ENCODE measurements at regions not wholly inside any gene's neighbourhood (a gene's known extent, or its start where the extent isn't known, plus 50 kb on each side); places are given as distances from the start of the nearest gene placed in this dataset.

DNA sequence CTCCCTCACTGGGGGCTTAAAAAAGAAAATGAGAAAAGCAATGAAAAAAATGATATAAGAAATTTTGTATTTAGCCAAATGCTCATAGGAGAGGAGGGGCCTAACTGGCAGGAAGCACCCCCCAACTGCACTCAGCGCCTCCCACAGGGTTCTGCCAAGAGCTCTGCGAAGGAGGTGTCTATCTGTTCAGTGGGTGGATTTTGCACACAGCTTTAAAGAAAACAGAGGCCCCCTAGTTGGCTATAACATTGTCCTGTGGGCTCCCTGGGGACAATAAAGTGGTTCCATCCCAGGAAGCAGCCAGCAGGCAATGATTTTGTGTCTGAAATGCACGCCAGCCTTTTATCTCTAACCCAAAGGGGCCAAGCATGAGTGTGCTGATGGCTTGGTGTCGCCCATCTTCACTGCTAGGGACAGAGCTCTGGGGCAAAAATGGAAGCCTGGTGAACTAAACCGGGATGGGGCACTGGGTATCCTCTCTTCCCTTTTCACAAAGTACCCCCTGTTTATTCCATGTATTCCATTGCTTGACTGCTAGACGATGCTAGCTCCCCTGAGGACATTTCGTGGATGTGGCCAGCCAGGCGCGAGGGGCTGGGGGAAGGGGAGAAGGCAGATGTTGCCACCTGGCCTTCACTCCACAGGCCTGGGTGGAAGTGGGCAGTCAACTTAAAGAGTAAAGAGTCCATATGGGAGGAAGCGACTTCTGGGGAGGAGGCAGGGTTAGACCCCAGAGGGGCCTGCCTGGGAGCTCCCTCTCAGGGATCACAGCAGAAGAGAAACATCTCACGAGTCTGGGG is 205.7 kb downstream of the CYP26B1 start:
- H3K9me3 ChIP-seq, result no peaks in the 10 kb centered on the region
- no peaks in the 10 kb centered on the region for H3K4me1 ChIP-seq (ENCODE audit: low read depth)
- no peak overlapping the region for H3K4me3 ChIP-seq
- TF ChIP-seq, protein P1, sequence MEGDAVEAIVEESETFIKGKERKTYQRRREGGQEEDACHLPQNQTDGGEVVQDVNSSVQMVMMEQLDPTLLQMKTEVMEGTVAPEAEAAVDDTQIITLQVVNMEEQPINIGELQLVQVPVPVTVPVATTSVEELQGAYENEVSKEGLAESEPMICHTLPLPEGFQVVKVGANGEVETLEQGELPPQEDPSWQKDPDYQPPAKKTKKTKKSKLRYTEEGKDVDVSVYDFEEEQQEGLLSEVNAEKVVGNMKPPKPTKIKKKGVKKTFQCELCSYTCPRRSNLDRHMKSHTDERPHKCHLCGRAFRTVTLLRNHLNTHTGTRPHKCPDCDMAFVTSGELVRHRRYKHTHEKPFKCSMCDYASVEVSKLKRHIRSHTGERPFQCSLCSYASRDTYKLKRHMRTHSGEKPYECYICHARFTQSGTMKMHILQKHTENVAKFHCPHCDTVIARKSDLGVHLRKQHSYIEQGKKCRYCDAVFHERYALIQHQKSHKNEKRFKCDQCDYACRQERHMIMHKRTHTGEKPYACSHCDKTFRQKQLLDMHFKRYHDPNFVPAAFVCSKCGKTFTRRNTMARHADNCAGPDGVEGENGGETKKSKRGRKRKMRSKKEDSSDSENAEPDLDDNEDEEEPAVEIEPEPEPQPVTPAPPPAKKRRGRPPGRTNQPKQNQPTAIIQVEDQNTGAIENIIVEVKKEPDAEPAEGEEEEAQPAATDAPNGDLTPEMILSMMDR (IDR thresholded peaks at IDR 0.05), result no peak
- no peak for DNase-seq
- intact Hi-C loops (cut with DNase I, micrococcal nuclease), result no loop called here
- no peak for ATAC-seq
- H3K36me3 ChIP-seq (ENCODE audit: low read depth), result no peaks in the 10 kb centered on the region

DNA sequence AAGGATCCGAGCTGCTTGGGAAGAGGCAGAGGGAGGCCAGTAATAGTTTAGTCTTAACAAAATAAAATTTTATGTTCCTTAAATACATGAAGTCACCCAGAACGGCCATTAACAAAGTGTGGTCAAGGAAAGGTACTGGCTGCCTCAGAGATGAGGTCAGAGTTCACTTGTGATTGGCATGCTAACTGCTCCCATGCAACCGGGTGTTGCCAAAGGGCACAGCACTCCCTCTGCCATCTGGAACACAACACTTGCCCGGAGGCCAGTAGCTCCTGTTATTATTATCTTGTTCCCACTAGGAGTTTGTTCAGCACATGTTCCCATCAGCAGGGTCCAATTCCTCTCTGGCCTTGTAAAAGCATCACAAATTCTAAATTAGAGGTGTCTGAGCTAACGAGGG is 207.0 kb downstream of the CYP26B1 start:
- intact Hi-C loops (cut with DNase I, micrococcal nuclease), result no loop called here
- TF ChIP-seq, protein P1 (IDR thresholded peaks at IDR 0.05), result no peak
- peak in 1 of 3 donors; percentile 36 for DNase-seq
- no peaks in the 10 kb centered on the region for H3K4me1 ChIP-seq (ENCODE audit: low read depth)
- no peaks in the 10 kb centered on the region for H3K9me3 ChIP-seq
- no peak overlapping the region for H3K4me3 ChIP-seq
- H3K36me3 ChIP-seq (ENCODE audit: low read depth), result no peaks in the 10 kb centered on the region
- ATAC-seq, result peak; percentile 88

DNA sequence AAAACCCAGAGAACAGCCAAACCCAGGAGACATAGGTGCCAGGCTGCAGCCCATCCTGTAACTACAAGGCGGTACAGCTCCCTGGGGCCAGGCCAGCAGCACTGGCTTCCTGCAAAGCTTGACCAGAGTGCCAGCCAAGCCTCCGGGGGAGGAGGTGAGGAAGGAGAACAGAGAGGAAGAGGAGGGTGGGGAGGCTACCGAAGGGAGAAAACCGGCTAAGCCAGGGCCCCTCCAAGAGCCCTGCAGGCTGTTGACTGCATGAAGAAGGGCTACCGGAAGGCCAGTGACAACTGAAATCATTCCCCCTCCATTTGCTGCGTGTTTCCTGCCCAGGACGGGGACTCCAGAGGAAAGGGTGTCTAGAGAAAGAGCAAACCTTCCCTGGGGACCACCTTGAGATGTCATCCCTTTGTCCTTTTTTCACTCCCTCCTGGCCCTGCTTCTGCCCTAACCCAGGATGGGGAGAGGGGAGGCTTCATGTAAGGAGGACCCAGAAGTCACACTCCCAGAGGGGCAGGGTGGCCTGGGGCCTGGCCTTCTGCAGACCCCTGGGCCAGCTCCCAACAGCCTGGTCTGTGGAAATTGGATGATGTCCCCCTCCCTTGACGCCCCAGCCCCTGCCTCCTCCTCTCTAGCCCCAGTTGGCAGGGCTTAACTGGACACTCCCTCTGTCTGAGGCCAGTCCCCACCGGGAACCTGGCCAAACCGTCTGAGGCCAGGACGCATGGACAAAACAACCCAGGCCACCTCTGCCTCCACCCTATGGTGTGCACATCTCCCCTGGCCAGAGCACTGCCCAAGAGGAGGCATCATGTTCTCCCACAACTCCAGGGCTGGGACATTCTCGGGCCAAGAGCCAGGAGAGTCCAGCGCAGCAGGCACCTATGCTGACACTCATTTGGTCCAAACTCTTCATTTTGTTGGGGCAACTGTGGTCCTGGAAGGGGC is 207.8 kb downstream of the CYP26B1 start:
- intact Hi-C loops (cut with DNase I, micrococcal nuclease), result no loop called here
- TF ChIP-seq, protein P1 (IDR thresholded peaks at IDR 0.05), result no peak
- DNase-seq (no peak), ATAC-seq (no peak)
- no peaks in the 10 kb centered on the region for H3K4me1 ChIP-seq (ENCODE audit: low read depth)
- H3K4me3 ChIP-seq, result no peak overlapping the region
- H3K36me3 ChIP-seq (ENCODE audit: low read depth), result no peaks in the 10 kb centered on the region
- no peaks in the 10 kb centered on the region for H3K9me3 ChIP-seq

DNA sequence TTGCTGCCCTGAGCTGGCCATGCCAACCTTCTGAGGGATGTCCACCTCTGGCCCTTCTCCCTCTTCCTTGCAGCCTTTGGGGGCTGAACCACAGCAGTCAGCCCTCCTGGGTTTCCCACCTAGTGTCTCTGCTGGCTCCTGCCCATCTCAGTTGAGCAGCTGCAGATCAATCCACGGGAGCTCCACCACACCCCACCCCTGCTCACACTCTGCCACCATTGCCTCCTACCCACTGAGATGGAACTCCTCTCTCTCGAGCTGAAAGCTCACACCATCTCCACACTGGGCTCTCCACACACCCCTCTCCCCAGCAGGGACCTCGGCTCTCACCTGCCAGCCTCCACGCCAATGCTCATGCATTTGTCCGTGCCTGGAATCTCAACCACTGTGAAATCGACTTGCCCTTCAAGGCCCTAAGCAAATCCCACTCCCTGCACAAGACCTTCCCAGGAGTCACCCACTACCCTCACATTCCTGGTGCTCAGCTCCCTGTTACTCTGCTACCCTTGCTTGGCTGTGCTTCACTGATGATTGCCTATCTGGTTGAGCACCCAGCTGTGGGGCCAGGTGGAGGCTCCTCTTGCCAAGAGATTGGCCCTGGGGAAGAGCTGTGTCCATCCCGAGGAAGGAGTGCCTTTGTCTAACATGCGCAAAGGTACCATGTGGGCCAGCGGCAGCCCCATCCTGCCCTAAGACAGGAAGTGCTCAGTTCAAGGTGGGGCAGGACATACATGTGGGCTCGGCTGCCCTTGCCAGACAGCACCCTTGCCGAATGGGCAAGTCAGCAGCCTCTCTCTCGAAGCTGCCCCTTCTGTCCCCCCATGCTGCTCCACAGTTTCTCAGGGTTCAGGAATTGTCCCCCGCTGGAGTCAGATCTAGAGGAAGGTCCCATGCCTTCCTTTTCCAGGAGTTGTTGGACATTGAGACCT is 208.7 kb downstream of the CYP26B1 start:
- TF ChIP-seq, protein P1 (IDR thresholded peaks at IDR 0.05), result no peak
- intact Hi-C loops (cut with DNase I, micrococcal nuclease), result no loop called here
- ATAC-seq (no peak), DNase-seq (no peak)
- no peak overlapping the region for H3K4me3 ChIP-seq
- H3K9me3 ChIP-seq, result no peaks in the 10 kb centered on the region
- no peaks in the 10 kb centered on the region for H3K4me1 ChIP-seq (ENCODE audit: low read depth)
- H3K36me3 ChIP-seq (ENCODE audit: low read depth), result no peaks in the 10 kb centered on the region

DNA sequence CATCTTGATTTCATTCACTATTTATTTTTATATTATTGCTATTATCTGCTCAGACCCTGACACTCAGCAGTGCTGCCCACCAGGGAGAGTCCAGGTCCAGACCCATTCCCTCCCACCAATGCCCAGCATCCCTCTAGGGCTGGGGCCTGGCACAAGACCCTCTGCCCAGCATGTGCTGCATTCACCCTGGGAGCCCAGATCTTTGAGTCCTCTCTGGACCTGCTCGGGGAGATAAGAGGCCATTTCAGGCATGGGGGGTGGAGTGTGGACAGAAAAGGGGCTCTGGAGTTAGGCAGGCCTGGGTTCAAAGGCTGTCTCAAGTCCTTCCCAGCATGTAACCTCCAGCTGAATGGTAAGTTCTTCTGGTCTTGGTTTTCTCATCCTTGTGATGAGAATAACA is 209.6 kb downstream of the CYP26B1 start:
- intact Hi-C loops (cut with DNase I, micrococcal nuclease), result no loop called here

More for the DNA sequence above, 209.6 kb downstream of the CYP26B1 start:
- DNase-seq, result no peak
- ATAC-seq, result no peak
- Histone ChIP-seq H3K36me3 (ENCODE audit: low read depth) (no peaks in the 10 kb centered on the region), H3K4me3 (no peak overlapping the region), H3K9me3 (no peaks in the 10 kb centered on the region), H3K4me1 (ENCODE audit: low read depth) (no peaks in the 10 kb centered on the region)
- TF ChIP-seq, protein P1 (IDR thresholded peaks at IDR 0.05), result no peak

All from mucosa of descending colon (tissue), 3 donors.